Sigmoid colon (tissue), 3 donors: ENCODE measurements at regions not wholly inside any gene's neighbourhood (a gene's known extent, or its start where the extent isn't known, plus 50 kb on each side); places are given as distances from the start of the nearest gene placed in this dataset.

Source experiments
- POLR2A ChIP-seq, 2 donors: fragments of 450-650 bp; IDR thresholded peaks; one replicate each; pipeline ENCODE4 v1.6.1; 2016; ENCODE audit warnings: antibody characterized with exemption in 2 of 2, mild to moderate bottlenecking in 2 of 2, moderate library complexity in 2 of 2
- TF ChIP-seq, protein P1 (sequence below), 4 experiments: fragments of 450-650 bp in 3 of 4; fragments of 200-600 bp in 1 of 4; IDR thresholded peaks; one replicate each; pipeline ENCODE4 v1.5.1; 2016 to 2019; ENCODE audit warnings: antibody characterized with exemption in 4 of 4, mild to moderate bottlenecking in 3 of 4, moderate library complexity in 2 of 4

DNA sequence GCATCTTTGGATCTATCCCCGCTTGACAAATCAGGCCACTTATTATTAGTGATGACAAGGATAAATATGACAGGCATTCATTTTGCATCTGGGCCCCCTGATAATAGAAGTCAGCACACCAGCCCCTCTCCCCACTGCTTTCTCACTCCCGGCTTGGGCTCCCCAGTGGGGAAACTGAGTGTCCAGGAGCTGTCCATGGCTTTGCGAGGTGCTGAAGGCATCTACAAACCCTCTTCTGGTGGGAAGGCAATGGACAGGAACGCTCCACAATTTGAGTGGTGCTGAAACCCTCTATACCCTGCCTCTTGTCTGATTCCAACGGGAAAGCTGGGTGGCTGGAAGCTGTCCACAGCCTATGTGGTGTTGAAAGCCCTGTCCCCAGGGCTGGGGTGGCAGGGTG lies 61.7 kb upstream of the PCBD1 start:
- TF ChIP-seq POLR2A (IDR thresholded peaks at IDR 0.05), result no peak
- TF ChIP-seq, protein P1, sequence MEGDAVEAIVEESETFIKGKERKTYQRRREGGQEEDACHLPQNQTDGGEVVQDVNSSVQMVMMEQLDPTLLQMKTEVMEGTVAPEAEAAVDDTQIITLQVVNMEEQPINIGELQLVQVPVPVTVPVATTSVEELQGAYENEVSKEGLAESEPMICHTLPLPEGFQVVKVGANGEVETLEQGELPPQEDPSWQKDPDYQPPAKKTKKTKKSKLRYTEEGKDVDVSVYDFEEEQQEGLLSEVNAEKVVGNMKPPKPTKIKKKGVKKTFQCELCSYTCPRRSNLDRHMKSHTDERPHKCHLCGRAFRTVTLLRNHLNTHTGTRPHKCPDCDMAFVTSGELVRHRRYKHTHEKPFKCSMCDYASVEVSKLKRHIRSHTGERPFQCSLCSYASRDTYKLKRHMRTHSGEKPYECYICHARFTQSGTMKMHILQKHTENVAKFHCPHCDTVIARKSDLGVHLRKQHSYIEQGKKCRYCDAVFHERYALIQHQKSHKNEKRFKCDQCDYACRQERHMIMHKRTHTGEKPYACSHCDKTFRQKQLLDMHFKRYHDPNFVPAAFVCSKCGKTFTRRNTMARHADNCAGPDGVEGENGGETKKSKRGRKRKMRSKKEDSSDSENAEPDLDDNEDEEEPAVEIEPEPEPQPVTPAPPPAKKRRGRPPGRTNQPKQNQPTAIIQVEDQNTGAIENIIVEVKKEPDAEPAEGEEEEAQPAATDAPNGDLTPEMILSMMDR (IDR thresholded peaks at IDR 0.05), result no peak
